RWPE2 (cell line): ENCODE measurements at regions not wholly inside any gene's neighbourhood (a gene's known extent, or its start where the extent isn't known, plus 50 kb on each side); places are given as distances from the start of the nearest gene placed in this dataset.
"Not testable (repeated sequence)": the region's sequence is repeated elsewhere in the genome, so short reads cannot be mapped to it uniquely, and the experiment has no call there.

Experiments
- ATAC-seq: fragments of 200-7000 bp; cut with Tn5 transposase; 3 replicates; pipeline ENCODE4 v1.9.1; 2021; ENCODE audit warnings: low read depth
- DNase-seq: peaks from one replicate; pipeline ENCODE4 v3.0.0-alpha.2; 2020; ENCODE audit warnings: low spot score
- H3K27ac ChIP-seq: fragments of 450-650 bp; 2 replicates; pipeline ENCODE4 v1.5.1; 2017; ENCODE audit warnings: mild to moderate bottlenecking; ENCODE audit not compliant: poor library complexity, severe bottlenecking
- H3K27me3 ChIP-seq: fragments of 250-450 bp; sonication (Bioruptor Pico); 2 replicates; pipeline ENCODE4 v1.5.1; 2021; ENCODE audit warnings: mild to moderate bottlenecking, moderate library complexity; ENCODE audit not compliant: insufficient read depth, poor library complexity, severe bottlenecking
- H3K36me3 ChIP-seq: fragments of 250-450 bp; sonication (Bioruptor Pico); 2 replicates; pipeline ENCODE4 v1.5.1; 2020; ENCODE audit warnings: low read depth, mild to moderate bottlenecking, moderate library complexity
- H3K4me1 ChIP-seq: fragments of 250-450 bp; sonication (Bioruptor Pico); 2 replicates; pipeline ENCODE4 v1.5.1; 2021; ENCODE audit warnings: mild to moderate bottlenecking, moderate library complexity; ENCODE audit not compliant: insufficient read depth, poor library complexity, severe bottlenecking
- H3K4me3 ChIP-seq: fragments of 250-450 bp; sonication (Bioruptor Pico); 2 replicates; pipeline ENCODE4 v1.5.1; 2021; ENCODE audit warnings: mild to moderate bottlenecking, moderate library complexity; ENCODE audit not compliant: severe bottlenecking
- H3K9me3 ChIP-seq: fragments of 250-450 bp; sonication (Bioruptor Pico); 2 replicates; pipeline ENCODE4 v1.5.1; 2021; ENCODE audit warnings: mild to moderate bottlenecking, moderate library complexity; ENCODE audit not compliant: severe bottlenecking
- TF ChIP-seq, protein P1 (sequence below): fragments of 450-650 bp; IDR thresholded peaks from one replicate; pipeline ENCODE4 v1.5.1; 2017; ENCODE audit warnings: mild to moderate bottlenecking, moderate library complexity; ENCODE audit not compliant: poor library complexity, severe bottlenecking

DNA sequence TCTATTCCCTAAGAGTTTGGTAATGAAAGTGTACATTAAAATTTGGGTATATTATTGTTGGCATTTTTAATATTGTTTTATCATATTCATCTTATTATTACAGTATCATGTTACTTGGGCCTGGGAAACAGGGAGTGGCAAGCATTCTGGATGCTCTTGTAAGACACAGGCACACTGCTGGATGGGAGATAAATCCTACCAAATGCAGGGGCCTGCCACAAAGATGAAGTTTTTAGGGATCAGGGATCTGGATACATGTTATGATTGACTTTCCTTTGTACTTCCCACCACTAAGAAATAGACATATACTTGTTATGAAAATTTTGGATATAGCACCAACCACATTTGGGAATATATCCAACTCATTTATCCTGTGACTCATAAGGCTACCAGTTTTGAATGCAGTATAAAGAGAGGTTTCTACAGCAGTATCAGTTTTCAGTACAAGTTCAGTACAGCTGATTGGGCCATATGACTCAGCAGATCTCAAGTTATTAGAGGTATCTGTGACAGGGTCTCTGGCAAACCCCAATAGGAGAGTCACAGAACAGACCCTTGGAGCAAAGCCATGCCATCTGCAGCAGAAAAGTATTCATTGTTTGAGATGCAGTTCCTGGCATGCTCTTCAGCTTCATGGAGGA is 360.1 kb downstream of the DMAC1 start:
- Histone ChIP-seq H3K27ac (peak overlapping the region; percentile 32), H3K9me3 (no peaks in the 10 kb centered on the region), H3K4me3 (no peak overlapping the region), H3K4me1 (no peaks in the 10 kb centered on the region), H3K27me3 (no peaks in the 10 kb centered on the region), H3K36me3 (no peaks in the 10 kb centered on the region)
- no peak for DNase-seq
- ATAC-seq, result peak; percentile 36; the same call in 1 of the 3 replicates
- TF ChIP-seq, protein P1, sequence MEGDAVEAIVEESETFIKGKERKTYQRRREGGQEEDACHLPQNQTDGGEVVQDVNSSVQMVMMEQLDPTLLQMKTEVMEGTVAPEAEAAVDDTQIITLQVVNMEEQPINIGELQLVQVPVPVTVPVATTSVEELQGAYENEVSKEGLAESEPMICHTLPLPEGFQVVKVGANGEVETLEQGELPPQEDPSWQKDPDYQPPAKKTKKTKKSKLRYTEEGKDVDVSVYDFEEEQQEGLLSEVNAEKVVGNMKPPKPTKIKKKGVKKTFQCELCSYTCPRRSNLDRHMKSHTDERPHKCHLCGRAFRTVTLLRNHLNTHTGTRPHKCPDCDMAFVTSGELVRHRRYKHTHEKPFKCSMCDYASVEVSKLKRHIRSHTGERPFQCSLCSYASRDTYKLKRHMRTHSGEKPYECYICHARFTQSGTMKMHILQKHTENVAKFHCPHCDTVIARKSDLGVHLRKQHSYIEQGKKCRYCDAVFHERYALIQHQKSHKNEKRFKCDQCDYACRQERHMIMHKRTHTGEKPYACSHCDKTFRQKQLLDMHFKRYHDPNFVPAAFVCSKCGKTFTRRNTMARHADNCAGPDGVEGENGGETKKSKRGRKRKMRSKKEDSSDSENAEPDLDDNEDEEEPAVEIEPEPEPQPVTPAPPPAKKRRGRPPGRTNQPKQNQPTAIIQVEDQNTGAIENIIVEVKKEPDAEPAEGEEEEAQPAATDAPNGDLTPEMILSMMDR, result no peak

DNA sequence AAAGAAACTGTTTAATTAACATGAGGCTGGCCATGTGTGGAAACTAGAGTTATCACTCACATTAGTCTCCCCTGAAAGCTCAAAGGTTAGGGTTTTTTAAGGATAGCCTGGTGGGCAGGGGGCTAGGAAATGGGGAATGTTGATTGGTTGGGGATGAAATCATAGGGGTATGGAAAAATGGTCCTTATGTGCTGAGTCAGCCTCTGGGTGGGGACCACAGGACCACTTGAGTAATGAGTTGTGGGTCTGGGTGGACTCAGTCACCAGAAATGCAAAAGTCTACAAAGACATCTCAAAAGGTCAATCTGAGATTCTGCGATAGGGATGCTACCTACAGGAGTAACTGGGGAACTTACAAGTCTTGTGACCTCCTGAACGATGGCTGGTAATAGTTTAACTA is 362.8 kb downstream of the DMAC1 start:
- ATAC-seq (no peak), DNase-seq (no peak)
- TF ChIP-seq, protein P1, result no peak
- Histone ChIP-seq H3K9me3 (no peaks in the 10 kb centered on the region), H3K4me1 (no peaks in the 10 kb centered on the region), H3K27ac (no peak overlapping the region), H3K27me3 (no peaks in the 10 kb centered on the region), H3K36me3 (no peaks in the 10 kb centered on the region), H3K4me3 (no peak overlapping the region)

- no peak overlapping the region for H3K4me3 ChIP-seq
- H3K4me1 ChIP-seq, result no peaks in the 10 kb centered on the region
- ATAC-seq, result peak; percentile 69
- no peak for DNase-seq
- TF ChIP-seq, protein P1, result no peak
- peaks cover 5% of the 10 kb centered on the region for H3K9me3 ChIP-seq
- H3K27me3 ChIP-seq, result no peaks in the 10 kb centered on the region
- H3K36me3 ChIP-seq, result no peaks in the 10 kb centered on the region
- peak overlapping the region; percentile 77 for H3K27ac ChIP-seq
Measured at GRCh38 chr9:7433508-7434292, 365.9 kb downstream of the DMAC1 start.

DNA sequence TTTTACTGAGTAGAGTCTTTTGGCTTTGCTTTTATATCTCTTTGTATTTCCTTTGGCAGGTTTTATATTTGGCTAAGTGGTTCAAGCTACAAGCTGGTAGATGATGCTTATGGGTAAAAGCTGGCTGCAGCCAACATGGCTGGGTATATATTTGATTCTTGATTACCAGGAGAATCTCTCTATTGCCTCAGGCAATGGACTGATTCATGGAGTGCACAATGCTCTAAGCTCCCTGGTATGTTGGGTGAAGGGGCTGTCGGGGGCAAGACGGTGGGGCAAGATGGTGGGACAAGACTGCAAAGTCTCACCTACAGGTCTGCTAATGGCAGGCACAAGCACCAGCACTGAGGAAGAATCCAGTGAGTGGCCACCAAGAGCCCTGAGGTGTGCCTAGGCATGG is 366.6 kb downstream of the DMAC1 start:
- no peaks in the 10 kb centered on the region for H3K4me1 ChIP-seq
- no peak for ATAC-seq
- H3K4me3 ChIP-seq, result no peak overlapping the region
- TF ChIP-seq, protein P1, result no peak
- DNase-seq, result no peak
- no peaks in the 10 kb centered on the region for H3K36me3 ChIP-seq
- peaks cover 5% of the 10 kb centered on the region for H3K9me3 ChIP-seq
- H3K27ac ChIP-seq, result peak overlapping the region; percentile 77
- H3K27me3 ChIP-seq, result no peaks in the 10 kb centered on the region

GRCh38 chr9:7417397-7417796 is 382.2 kb downstream of the DMAC1 start:
- not testable (repeated sequence) for H3K4me3 ChIP-seq, H3K36me3 ChIP-seq, H3K9me3 ChIP-seq, H3K27me3 ChIP-seq, ATAC-seq, DNase-seq, H3K4me1 ChIP-seq, H3K27ac ChIP-seq
